Retina (tissue), 1 donor: ENCODE measurements at regions not wholly inside any gene's neighbourhood (a gene's known extent, or its start where the extent isn't known, plus 50 kb on each side); places are given as distances from the start of the nearest gene placed in this dataset.

ENCODE experiments used
- DNase-seq: peaks from one replicate; pipeline ENCODE4 v3.0.0-alpha.2; 2016

- no peak for DNase-seq
These were observed 630.4 kb downstream of the PSAT1 start for GRCh38 chr9:78927099-78927940.

- no peak for DNase-seq
These were observed 631.9 kb downstream of the PSAT1 start for GRCh38 chr9:78928625-78929405.

- DNase-seq = no peak
These were observed 633.4 kb downstream of the PSAT1 start for GRCh38 chr9:78930281-78930680.

GRCh38 chr9:78932849-78933627, 636.1 kb downstream of the PSAT1 start:
- DNase-seq = no peak

- no peak for DNase-seq
These were observed 636.9 kb upstream of the TLE4 start for GRCh38 chr9:78934880-78935279.

- DNase-seq = no peak
These were observed 632.9 kb upstream of the TLE4 start for GRCh38 chr9:78938821-78939220.

GRCh38 chr9:78939311-78940065, 632.3 kb upstream of the TLE4 start:
- DNase-seq = no peak

GRCh38 chr9:78940121-78940855, 631.5 kb upstream of the TLE4 start:
- no peak for DNase-seq

GRCh38 chr9:78954286-78954685, 617.5 kb upstream of the TLE4 start:
- DNase-seq = no peak

- DNase-seq = no peak
These were observed 612.9 kb upstream of the TLE4 start for GRCh38 chr9:78958892-78959291.

GRCh38 chr9:78962156-78962555, 609.6 kb upstream of the TLE4 start:
- DNase-seq = no peak

- DNase-seq = no peak
These were observed 607.9 kb upstream of the TLE4 start for GRCh38 chr9:78963911-78964310.

- no peak for DNase-seq
These were observed 604.1 kb upstream of the TLE4 start for GRCh38 chr9:78967596-78968217.

GRCh38 chr9:78970375-78970774, 601.4 kb upstream of the TLE4 start:
- DNase-seq = no peak

- peak; percentile 8 for DNase-seq
These were observed 600.2 kb upstream of the TLE4 start for GRCh38 chr9:78971540-78971939.

GRCh38 chr9:78972303-78972999, 599.3 kb upstream of the TLE4 start:
- DNase-seq = peak; percentile 51

- DNase-seq = no peak
These were observed 597.9 kb upstream of the TLE4 start for GRCh38 chr9:78973907-78974306.

- no peak for DNase-seq
These were observed 588.9 kb upstream of the TLE4 start for GRCh38 chr9:78982849-78983248.

- no peak for DNase-seq
These were observed 586.6 kb upstream of the TLE4 start for GRCh38 chr9:78985084-78985738.

GRCh38 chr9:78986446-78986845, 585.3 kb upstream of the TLE4 start:
- no peak for DNase-seq
